WTC11 (cell line): ENCODE measurements at regions not wholly inside any gene's neighbourhood (a gene's known extent, or its start where the extent isn't known, plus 50 kb on each side); places are given as distances from the start of the nearest gene placed in this dataset.

Source experiments
- ATAC-seq: fragments of 200-7000 bp; cut with Tn5 transposase; 2 replicates; pipeline ENCODE4 v1.10.0; 2021; ENCODE audit warnings: mild to moderate bottlenecking, moderate library complexity
- CTCF ChIA-PET: fragments of 300-600 bp; sonication (Branson Sonifier 250); formaldehyde crosslinking; loops from one replicate; lab custom pipeline; 2021; ENCODE audit warnings: antibody characterized with exemption; lab: Charles Lee
- POLR2A ChIA-PET: fragments of 350-600 bp; sonication (Branson Sonifier 250); formaldehyde crosslinking; loops from one replicate; lab custom pipeline; 2021; ENCODE audit warnings: antibody characterized with exemption; lab: Charles Lee
- DNase-seq: peaks from one replicate; pipeline ENCODE4 v3.0.0; 2021; ENCODE audit warnings: low spot score
- H3K27ac Mint-ChIP-seq: 2 replicates; pipeline ENCODE4 v1.8.0; 2021; ENCODE audit warnings: mixed read lengths
- H3K27me3 Mint-ChIP-seq: 2 replicates; pipeline ENCODE4 v1.8.0; 2021; ENCODE audit warnings: low read depth, mild to moderate bottlenecking, moderate library complexity, mixed read lengths
- H3K36me3 Mint-ChIP-seq: 2 replicates; pipeline ENCODE4 v1.8.0; 2021; ENCODE audit warnings: mixed read lengths
- H3K4me1 Mint-ChIP-seq: 2 replicates; pipeline ENCODE4 v1.8.0; 2022; ENCODE audit warnings: mixed read lengths
- H3K4me3 Mint-ChIP-seq: 2 replicates; pipeline ENCODE4 v1.8.0; 2021; ENCODE audit warnings: mild to moderate bottlenecking, moderate library complexity, mixed read lengths
- H3K9me3 Mint-ChIP-seq: 2 replicates; pipeline ENCODE4 v1.8.0; 2021; ENCODE audit warnings: mixed read lengths
- AFF4 ChIP-seq: sonication (generic); formaldehyde crosslinking; IDR thresholded peaks from 2 replicates; pipeline ENCODE4 v1.8.1; 2023; ENCODE audit warnings: mild to moderate bottlenecking, missing genetic modification reagents, borderline replicate concordance
- AR ChIP-seq: fragments of 250-450 bp; sonication (Bioruptor Pico); IDR thresholded peaks from 2 replicates; pipeline ENCODE4 v1.9.0; 2021; ENCODE audit warnings: mild to moderate bottlenecking
- ATF3 ChIP-seq: sonication (generic); formaldehyde crosslinking; conservative IDR thresholded peaks from 2 replicates; pipeline ENCODE4 v1.8.1; 2022; ENCODE audit warnings: mild to moderate bottlenecking, missing genetic modification reagents
- ATF6 ChIP-seq: sonication (generic); formaldehyde crosslinking; IDR thresholded peaks from 2 replicates; pipeline ENCODE4 v1.8.1; 2023; ENCODE audit warnings: mild to moderate bottlenecking, missing genetic modification reagents
- CBFB ChIP-seq: sonication (generic); formaldehyde crosslinking; IDR thresholded peaks from 2 replicates; pipeline ENCODE4 v1.8.1; 2022; ENCODE audit warnings: mild to moderate bottlenecking, low read depth, missing genetic modification reagents
- CREB1 ChIP-seq: sonication (generic); formaldehyde crosslinking; IDR thresholded peaks from 2 replicates; pipeline ENCODE4 v1.8.0; 2023; ENCODE audit warnings: mild to moderate bottlenecking, missing genetic modification reagents
- CREM ChIP-seq: sonication (generic); formaldehyde crosslinking; IDR thresholded peaks from 2 replicates; pipeline ENCODE4 v1.8.1; 2022; ENCODE audit warnings: mild to moderate bottlenecking, missing genetic modification reagents, moderate library complexity
- E2F4 ChIP-seq: sonication (generic); formaldehyde crosslinking; IDR thresholded peaks from 2 replicates; pipeline ENCODE4 v1.8.1; 2022; ENCODE audit warnings: low read depth, mild to moderate bottlenecking, moderate library complexity, missing genetic modification reagents, borderline replicate concordance
- ETV6 ChIP-seq: sonication (generic); formaldehyde crosslinking; IDR thresholded peaks from 2 replicates; pipeline ENCODE4 v1.8.1; 2022; ENCODE audit warnings: mild to moderate bottlenecking, missing genetic modification reagents
- GRHL2 ChIP-seq: fragments of 250-450 bp; sonication (Bioruptor Pico); IDR thresholded peaks from 2 replicates; pipeline ENCODE4 v1.8.0; 2022; ENCODE audit warnings: mild to moderate bottlenecking, moderate library complexity; ENCODE audit not compliant: insufficient replicate concordance, severe bottlenecking
- NR2C2 ChIP-seq: sonication (generic); formaldehyde crosslinking; IDR thresholded peaks from 2 replicates; pipeline ENCODE4 v1.8.0; 2022; ENCODE audit warnings: mild to moderate bottlenecking, missing genetic modification reagents
- TEAD1 ChIP-seq: sonication (generic); formaldehyde crosslinking; IDR thresholded peaks from 2 replicates; pipeline ENCODE4 v1.8.0; 2022; ENCODE audit warnings: mild to moderate bottlenecking, missing genetic modification reagents
- TP53 ChIP-seq: sonication (generic); formaldehyde crosslinking; IDR thresholded peaks from 2 replicates; pipeline ENCODE4 v1.8.1; 2023; ENCODE audit warnings: mild to moderate bottlenecking, missing genetic modification reagents
- ZNF263 ChIP-seq: sonication (generic); formaldehyde crosslinking; IDR thresholded peaks from 2 replicates; pipeline ENCODE4 v1.8.1; 2022; ENCODE audit warnings: low read depth, mild to moderate bottlenecking, moderate library complexity, missing genetic modification reagents
- ZNF281 ChIP-seq: sonication (generic); formaldehyde crosslinking; IDR thresholded peaks from 2 replicates; pipeline ENCODE4 v1.8.0; 2023; ENCODE audit warnings: mild to moderate bottlenecking, missing genetic modification reagents
- ZNF317 ChIP-seq: sonication (generic); formaldehyde crosslinking; IDR thresholded peaks from 2 replicates; pipeline ENCODE4 v1.8.1; 2023; ENCODE audit warnings: low read depth, mild to moderate bottlenecking, moderate library complexity, missing genetic modification reagents, borderline replicate concordance
- ZNF416 ChIP-seq: fragments of 250-450 bp; sonication (Bioruptor Pico); IDR thresholded peaks from 2 replicates; pipeline ENCODE4 v1.9.0; 2021; ENCODE audit warnings: mild to moderate bottlenecking, inconsistent platforms
- ZNF512 ChIP-seq: sonication (generic); formaldehyde crosslinking; IDR thresholded peaks from 2 replicates; pipeline ENCODE4 v1.8.1; 2022; ENCODE audit warnings: missing genetic modification reagents, borderline replicate concordance

- H3K4me3 Mint-ChIP-seq, result no peak overlapping the region
- H3K27ac Mint-ChIP-seq, result no peak overlapping the region
- no peaks in the 10 kb centered on the region; the same call in none of the 2 replicates for H3K27me3 Mint-ChIP-seq
- peaks cover 26% of the 10 kb centered on the region for H3K9me3 Mint-ChIP-seq
- no peak for ATAC-seq
- peaks cover 14% of the 10 kb centered on the region for H3K36me3 Mint-ChIP-seq
- POLR2A ChIA-PET, result no interaction called here
- TF ChIP-seq NR2C2 (CRISPR knock-in tag) (no peak), TP53 (CRISPR knock-in tag) (no peak), AFF4 (CRISPR knock-in tag) (no peak), ATF3 (CRISPR knock-in tag) (no peak), ZNF416 (CRISPR knock-in tag) (no peak), CREB1 (CRISPR knock-in tag) (no peak), AR (no peak), GRHL2 (CRISPR knock-in tag) (no peak), CBFB (no peak), ZNF263 (CRISPR knock-in tag) (no peak), E2F4 (no peak), TEAD1 (CRISPR knock-in tag) (no peak), ZNF512 (no peak), CREM (CRISPR knock-in tag) (no peak), ZNF281 (CRISPR knock-in tag) (no peak), ZNF317 (no peak), ATF6 (no peak), ETV6 (no peak)
- no peak for DNase-seq
- H3K4me1 Mint-ChIP-seq, result peaks cover 3% of the 10 kb centered on the region; the same call in 1 of the 2 replicates
- CTCF ChIA-PET, result no interaction called here
These were observed 520.8 kb downstream of the RNF144A start for GRCh38 chr2:7437716-7438632.
